BJ (cell line): ENCODE measurements at regions not wholly inside any gene's neighbourhood (a gene's known extent, or its start where the extent isn't known, plus 50 kb on each side); places are given as distances from the start of the nearest gene placed in this dataset.

Experiments used
- CTCF ChIA-PET: fragments of 350-600 bp; formaldehyde crosslinking; extraction: SDS; loops from one replicate; lab custom pipeline; 2021; ENCODE audit warnings: antibody characterized with exemption, inconsistent platforms; lab: Yijun Ruan, JAX
- POLR2A ChIA-PET: fragments of 300-600 bp; sonication (Branson Sonifier 250); formaldehyde crosslinking; extraction: SDS; loops from one replicate; lab custom pipeline; 2021; ENCODE audit warnings: antibody characterized with exemption; lab: Charles Lee
- DNase-seq: peaks from one replicate; pipeline ENCODE4 v3.0.0-alpha.2; 2011; ENCODE audit warnings: low read depth
- H3K27me3 ChIP-seq: 2 replicates; pipeline ENCODE4 v1.6.0; 2011; ENCODE audit warnings: low read length; ENCODE audit not compliant: control insufficient read depth, insufficient read depth
- H3K36me3 ChIP-seq: 2 replicates; pipeline ENCODE4 v1.5.1; 2011; ENCODE audit warnings: low read length; ENCODE audit not compliant: control insufficient read depth, insufficient read depth
- H3K4me3 ChIP-seq: 2 replicates; pipeline ENCODE4 v1.5.1; 2011; ENCODE audit warnings: low read depth, mild to moderate bottlenecking, control low read depth, low read length
- CTCF ChIP-seq: IDR thresholded peaks from 2 replicates; pipeline ENCODE4 v1.5.1; 2011; ENCODE audit warnings: low read depth, mild to moderate bottlenecking, control low read depth, inconsistent platforms, low read length, moderate library complexity; ENCODE audit not compliant: insufficient read depth

- TF ChIP-seq CTCF = no peak
Observed at GRCh38 chr9:79952401-79952800, 380.6 kb downstream of the TLE4 start.

GRCh38 chr9:79946712-79947111, 374.9 kb downstream of the TLE4 start:
- Histone ChIP-seq H3K36me3 (no peaks in the 10 kb centered on the region), H3K27me3 (no peaks in the 10 kb centered on the region), H3K4me3 (no peak overlapping the region)
- POLR2A ChIA-PET = no interaction called here
- TF ChIP-seq CTCF = no peak
- CTCF ChIA-PET = interaction anchor here (1.1 to 1.4 kb wide), 2 partner anchors 9 to 10 kb away, joined by 3 to 4 read pairs; no protein-coding TSS in a partner anchor
- no peak for DNase-seq

More at GRCh38 chr9:79952401-79952800, 380.6 kb downstream of the TLE4 start:
- ChIA-PET POLR2A (no interaction called here), CTCF (interaction anchor here (0.6 kb wide), 1 partner anchor 823 kb away, joined by 3 read pairs; no protein-coding TSS in a partner anchor)
- no peak for DNase-seq
- Histone ChIP-seq H3K4me3 (no peak overlapping the region), H3K36me3 (no peaks in the 10 kb centered on the region), H3K27me3 (no peaks in the 10 kb centered on the region)

- no peak for TF ChIP-seq CTCF
- ChIA-PET POLR2A (no interaction called here), CTCF (no interaction called here)
- Histone ChIP-seq H3K27me3 (no peaks in the 10 kb centered on the region), H3K36me3 (no peaks in the 10 kb centered on the region), H3K4me3 (no peak overlapping the region)
- DNase-seq = no peak
Observed at GRCh38 chr9:79945495-79945894, 373.7 kb downstream of the TLE4 start.

- no peak overlapping the region for H3K4me3 ChIP-seq
- POLR2A ChIA-PET = no interaction called here
- CTCF ChIA-PET = no interaction called here
- no peaks in the 10 kb centered on the region for H3K36me3 ChIP-seq
- TF ChIP-seq CTCF = no peak
- no peak for DNase-seq
- H3K27me3 ChIP-seq = no peaks in the 10 kb centered on the region
Observed at GRCh38 chr9:79945016-79945415, 373.3 kb downstream of the TLE4 start.

GRCh38 chr9:79940919-79941318, 369.2 kb downstream of the TLE4 start:
- Histone ChIP-seq H3K27me3 (no peaks in the 10 kb centered on the region; the same call in 1 of the 2 replicates), H3K36me3 (no peaks in the 10 kb centered on the region), H3K4me3 (no peak overlapping the region)
- no peak for DNase-seq
- POLR2A ChIA-PET = no interaction called here
- TF ChIP-seq CTCF = no peak
- CTCF ChIA-PET = no interaction called here
